Gastroesophageal sphincter (tissue), 4 donors: ENCODE measurements at regions not wholly inside any gene's neighbourhood (a gene's known extent, or its start where the extent isn't known, plus 50 kb on each side); places are given as distances from the start of the nearest gene placed in this dataset.
"Not testable (repeated sequence)": the region's sequence is repeated elsewhere in the genome, so short reads cannot be mapped to it uniquely, and the experiment has no call there.

Experiments
- ATAC-seq: fragments of 150-250 bp; one replicate; pipeline ENCODE4 v1.9.1; 2016; ENCODE audit warnings: mild to moderate bottlenecking, moderate library complexity
- H3K27ac ChIP-seq, 4 donors: fragments of 200-600 bp; sonication (generic) in 3 of 4; 1 replicate in 3 of 4; 2 replicates in 1 of 4; pipeline ENCODE4 v1.5.1; 2016 to 2019
- H3K27me3 ChIP-seq: fragments of 200-600 bp; sonication (generic); one replicate; pipeline ENCODE4 v1.5.1; 2019
- H3K36me3 ChIP-seq, 2 donors: fragments of 200-600 bp; sonication (generic); one replicate each; pipeline ENCODE4 v1.5.1; 2019; ENCODE audit warnings: control low read depth in 1 of 2
- H3K4me1 ChIP-seq, 3 donors: fragments of 200-600 bp; sonication (generic); 1 replicate in 2 of 3; 2 replicates in 1 of 3; pipeline ENCODE4 v1.5.1; 2016 to 2019; ENCODE audit warnings: control low read depth in 2 of 3
- H3K4me3 ChIP-seq, 2 donors: fragments of 200-600 bp; sonication (generic); one replicate each; pipeline ENCODE4 v1.5.1; 2019; ENCODE audit warnings: mild to moderate bottlenecking in 1 of 2, moderate library complexity in 1 of 2
- H3K9me3 ChIP-seq, 3 donors: fragments of 200-600 bp; sonication (generic); one replicate each; pipeline ENCODE4 v1.5.1; 2017 to 2019; ENCODE audit warnings: control low read depth in 2 of 3
- CTCF ChIP-seq, 4 experiments: fragments of 200-600 bp in 2 of 4; fragments of 450-650 bp in 2 of 4; sonication (generic) in 1 of 4; IDR thresholded peaks; one replicate each; pipeline ENCODE4 v1.5.1; 2017 to 2019; ENCODE audit warnings: antibody characterized with exemption in 4 of 4, mild to moderate bottlenecking in 2 of 4, moderate library complexity in 2 of 4
- EP300 ChIP-seq: sonication (generic); formaldehyde crosslinking; IDR thresholded peaks from one replicate; pipeline ENCODE4 v1.6.1; 2017; ENCODE audit warnings: antibody characterized with exemption, mild to moderate bottlenecking
- POLR2A ChIP-seq, 2 donors: fragments of 450-650 bp; IDR thresholded peaks; one replicate each; pipeline ENCODE4 v1.6.1; 2017; ENCODE audit warnings: antibody characterized with exemption in 2 of 2, mild to moderate bottlenecking in 2 of 2, moderate library complexity in 1 of 2
- POLR2AphosphoS5 ChIP-seq: sonication (generic); formaldehyde crosslinking; IDR thresholded peaks from one replicate; pipeline ENCODE4 v1.6.1; 2017; ENCODE audit warnings: antibody characterized with exemption
- WGBS, 2 donors: methylation state at CpG; one replicate each; pipeline ENCODE4 v1.1.5; 2018; ENCODE audit warnings: low coverage in 1 of 2; 5-methylcytosine and 5-hydroxymethylcytosine counted together

GRCh38 chr12:47359310-47360092 is 279.7 kb upstream of the AMIGO2 start:
- H3K4me1 ChIP-seq, result no peaks in the 10 kb centered on the region
- TF ChIP-seq CTCF (IDR thresholded peaks at IDR 0.05), result no peak
- no peak for TF ChIP-seq POLR2AphosphoS5
- no peak for TF ChIP-seq POLR2A (IDR thresholded peaks at IDR 0.05)
- TF ChIP-seq EP300, result no peak
- no peak overlapping the region for H3K4me3 ChIP-seq
- WGBS, 2 donors, result 81 to 89% methylated on average over 6 to 7 of the region's 7 CpGs
- H3K27ac ChIP-seq, result no peak overlapping the region
- no peaks in the 10 kb centered on the region for H3K36me3 ChIP-seq
- no peaks in the 10 kb centered on the region for H3K27me3 ChIP-seq
- H3K9me3 ChIP-seq, result no peaks in the 10 kb centered on the region
- ATAC-seq, result no peak

- not testable (repeated sequence) for H3K4me1 ChIP-seq, ATAC-seq, H3K27me3 ChIP-seq, H3K27ac ChIP-seq, H3K36me3 ChIP-seq, H3K4me3 ChIP-seq, H3K9me3 ChIP-seq
- 83 to 100% methylated on average over 1 to 5 of the region's 8 CpGs for WGBS, 2 donors
Measured at GRCh38 chr12:47357006-47357405, 277.2 kb upstream of the AMIGO2 start.

- H3K36me3 ChIP-seq, result no peaks in the 10 kb centered on the region
- TF ChIP-seq POLR2AphosphoS5 (no peak), EP300 (no peak), CTCF (IDR thresholded peaks at IDR 0.05) (no peak), POLR2A (IDR thresholded peaks at IDR 0.05) (no peak)
- no peaks in the 10 kb centered on the region for H3K9me3 ChIP-seq
- WGBS, 2 donors, result 47 to 80% methylated on average over 3 of the region's 3 CpGs
- ATAC-seq, result peak; percentile 31
- no peaks in the 10 kb centered on the region for H3K4me1 ChIP-seq
- H3K27ac ChIP-seq, result no peak overlapping the region
- H3K4me3 ChIP-seq, result no peak overlapping the region
- H3K27me3 ChIP-seq, result no peaks in the 10 kb centered on the region
Measured at GRCh38 chr12:47356129-47356700, 276.5 kb upstream of the AMIGO2 start.

- no peaks in the 10 kb centered on the region for H3K36me3 ChIP-seq
- H3K4me1 ChIP-seq, result no peaks in the 10 kb centered on the region
- H3K27ac ChIP-seq, result no peak overlapping the region
- no peaks in the 10 kb centered on the region for H3K9me3 ChIP-seq
- H3K27me3 ChIP-seq, result no peaks in the 10 kb centered on the region
- no peak overlapping the region for H3K4me3 ChIP-seq
- no peak for ATAC-seq
- no peak for TF ChIP-seq POLR2A (IDR thresholded peaks at IDR 0.05)
- no peak for TF ChIP-seq EP300
- no peak for TF ChIP-seq POLR2AphosphoS5
- no peak for TF ChIP-seq CTCF (IDR thresholded peaks at IDR 0.05)
- 66 to 85% methylated on average over 6 of the region's 6 CpGs for WGBS, 2 donors
Measured at GRCh38 chr12:47353508-47353907, 273.7 kb upstream of the AMIGO2 start.

- Histone ChIP-seq H3K27me3 (no peaks in the 10 kb centered on the region), H3K36me3 (no peaks in the 10 kb centered on the region), H3K9me3 (no peaks in the 10 kb centered on the region), H3K27ac (no peak overlapping the region), H3K4me3 (no peak overlapping the region), H3K4me1 (no peaks in the 10 kb centered on the region)
- 92 to 100% methylated on average over 2 of the region's 2 CpGs for WGBS, 2 donors
- TF ChIP-seq POLR2AphosphoS5 (no peak), EP300 (no peak), POLR2A (IDR thresholded peaks at IDR 0.05) (no peak), CTCF (IDR thresholded peaks at IDR 0.05) (no peak)
- no peak for ATAC-seq
Measured at GRCh38 chr12:47352067-47352466, 272.3 kb upstream of the AMIGO2 start.
